Stimulated activated CD8-positive, alpha-beta memory T cell treated with anti-CD3 and anti-CD28 coated beads, Interleukin-2, amount 100 ng/mL, for 48 hours (primary cell): ENCODE measurements at regions not wholly inside any gene's neighbourhood (a gene's known extent, or its start where the extent isn't known, plus 50 kb on each side); places are given as distances from the start of the nearest gene placed in this dataset.
"Not testable (repeated sequence)": the region's sequence is repeated elsewhere in the genome, so short reads cannot be mapped to it uniquely, and the experiment has no call there.

Experiments used
- DNase-seq, 2 donors: peaks; one replicate each; pipeline ENCODE4 v3.0.0-alpha.2; 2020; ENCODE audit warnings: low read depth in 2 of 2

DNA sequence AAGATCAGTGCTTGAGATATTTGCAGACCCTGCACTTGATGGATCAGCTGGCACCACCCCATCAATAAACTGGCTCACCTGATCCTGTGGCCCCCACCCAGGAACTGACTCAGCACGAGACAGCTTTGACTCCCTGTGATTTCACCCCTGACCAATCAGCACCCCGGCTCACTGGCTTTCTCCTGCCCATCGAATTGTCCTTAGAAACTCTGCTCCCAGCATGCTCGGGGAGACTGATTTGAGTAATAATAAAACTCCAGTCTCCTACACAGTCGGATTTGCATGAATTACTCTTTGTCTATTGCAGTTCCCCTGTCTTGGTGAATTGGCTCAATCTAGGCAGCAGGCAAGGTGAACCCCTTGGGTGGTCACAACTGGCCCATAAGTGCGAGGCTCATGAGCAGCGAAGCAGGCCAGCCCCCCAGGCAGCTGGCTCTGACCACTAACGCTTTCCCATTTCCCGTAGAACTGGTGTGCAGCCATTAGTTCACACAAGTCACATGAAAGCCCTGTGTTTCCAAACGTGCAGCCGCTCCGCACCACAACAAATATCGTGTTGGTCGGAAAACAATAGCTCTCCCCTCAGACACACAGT lies 79.6 kb downstream of the RSPH3 start:
- no peak for DNase-seq

DNA sequence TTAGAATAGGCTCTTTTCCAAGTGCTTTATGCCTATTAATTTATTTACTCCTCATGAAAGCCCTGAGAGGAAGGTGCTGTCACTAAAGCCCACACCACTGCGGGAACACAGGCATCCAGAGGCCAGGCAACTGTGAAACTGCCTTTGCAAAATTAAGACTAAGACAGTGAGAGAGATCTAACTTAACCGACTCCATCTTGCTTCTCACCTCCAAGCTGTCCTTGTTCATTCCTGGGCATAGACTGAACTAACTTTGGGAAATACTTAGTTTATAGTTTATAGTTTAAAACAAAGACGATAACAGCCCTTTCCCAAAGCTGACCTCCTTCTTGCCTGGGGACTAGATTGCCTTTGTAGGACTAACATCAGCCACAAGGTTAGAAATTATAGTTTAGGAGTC lies 80.1 kb downstream of the RSPH3 start:
- DNase-seq = no peak

DNA sequence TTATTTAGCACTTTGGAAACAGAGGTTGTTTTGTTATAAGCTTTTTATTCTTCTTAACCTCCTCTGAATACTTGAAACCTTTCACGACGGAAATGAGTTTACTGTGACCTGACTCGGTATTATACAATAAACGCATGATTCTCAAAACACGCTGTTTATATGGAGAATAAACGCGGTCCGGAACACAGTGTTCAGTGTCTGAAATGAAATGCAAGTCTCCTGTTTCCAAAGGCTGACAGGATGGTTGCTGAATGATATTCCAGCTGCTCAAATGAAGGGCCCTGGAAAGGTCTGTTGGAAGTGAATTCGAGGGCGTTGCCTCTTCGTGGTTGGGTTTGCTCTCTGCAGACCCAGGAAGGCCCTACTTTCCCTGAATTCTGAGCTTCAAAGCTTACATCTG lies 83.4 kb downstream of the RSPH3 start:
- no peak for DNase-seq

DNA sequence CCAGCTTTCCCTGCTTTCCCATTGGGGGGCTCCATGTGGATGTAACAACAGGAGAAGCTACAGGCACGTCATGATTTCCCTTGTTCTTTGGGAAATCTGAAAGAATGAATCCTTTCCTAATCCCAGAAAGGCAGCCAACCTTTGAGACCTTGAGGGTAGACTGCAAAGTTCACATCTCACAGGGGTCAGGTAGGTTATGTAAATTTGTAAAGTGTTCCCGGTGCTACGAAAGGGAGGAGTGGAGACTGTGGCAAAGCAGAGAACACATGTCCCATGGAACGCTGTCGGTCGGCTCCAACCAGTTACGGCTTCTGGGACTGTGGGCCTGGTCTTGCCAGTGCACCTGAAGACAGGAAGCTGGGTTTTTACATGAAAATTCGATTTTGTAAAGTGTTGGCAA lies 85.1 kb downstream of the RSPH3 start:
- no peak for DNase-seq

GRCh38 chr6:158913580-158913979 lies 86.4 kb downstream of the RSPH3 start:
- no peak for DNase-seq

DNA sequence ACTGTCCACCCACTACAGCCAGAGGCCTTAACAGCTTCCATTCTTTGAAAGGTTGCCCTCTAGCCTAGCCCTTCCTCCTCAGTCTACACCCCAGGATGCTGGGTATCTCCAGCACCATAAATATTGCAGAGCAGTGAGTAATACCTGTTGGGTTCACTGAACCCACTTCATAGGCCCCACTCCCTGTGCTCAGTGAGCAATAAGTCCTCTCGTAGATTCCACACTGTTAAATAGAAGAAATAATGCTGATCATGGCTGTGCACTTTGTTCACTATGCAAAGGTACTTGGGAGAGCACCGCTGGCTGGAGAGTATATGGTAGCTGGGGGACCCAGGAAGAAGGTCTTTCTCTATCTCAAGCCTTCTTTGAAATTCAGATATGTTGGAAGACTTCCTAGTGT lies 87.3 kb downstream of the RSPH3 start:
- DNase-seq = no peak

DNA sequence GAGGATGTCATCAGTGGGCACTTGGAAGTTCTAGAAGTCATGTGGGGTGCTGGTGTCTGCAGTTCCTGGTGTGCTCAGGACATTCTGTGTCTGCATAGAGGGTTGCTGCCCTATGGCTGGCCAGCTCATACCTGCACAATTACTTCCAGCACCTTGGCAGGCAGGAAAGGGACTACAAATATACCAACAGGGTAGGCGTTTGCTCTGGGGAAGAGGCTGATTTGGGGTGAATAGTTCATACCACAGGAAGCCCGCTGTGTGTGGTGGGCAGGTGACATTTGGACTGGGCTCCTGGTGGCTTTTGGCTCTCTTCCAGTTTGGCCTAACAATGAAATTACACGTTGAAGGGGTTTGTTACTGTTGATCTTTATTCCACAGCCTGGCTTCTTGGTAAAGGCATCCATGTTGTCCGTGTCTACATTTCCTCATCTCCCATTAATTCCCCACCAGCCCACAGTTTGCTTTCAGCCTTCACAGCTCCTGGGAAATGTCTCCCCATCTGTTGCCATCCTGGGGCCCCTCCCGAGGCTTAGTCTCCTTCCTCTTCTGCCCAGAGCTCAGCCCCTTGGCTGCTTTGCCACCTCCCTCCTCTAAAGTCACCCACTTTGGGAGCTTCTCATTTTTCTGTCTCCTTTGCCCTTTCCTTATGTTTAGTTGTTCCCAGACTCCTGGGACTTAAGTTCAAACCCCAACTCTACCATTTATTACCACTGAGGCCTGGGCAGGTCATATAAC lies 88.1 kb downstream of the RSPH3 start:
- peak; percentile 15 to 18 for DNase-seq

GRCh38 chr6:158910484-158911440 lies 89.2 kb downstream of the RSPH3 start:
- no peak for DNase-seq

DNA sequence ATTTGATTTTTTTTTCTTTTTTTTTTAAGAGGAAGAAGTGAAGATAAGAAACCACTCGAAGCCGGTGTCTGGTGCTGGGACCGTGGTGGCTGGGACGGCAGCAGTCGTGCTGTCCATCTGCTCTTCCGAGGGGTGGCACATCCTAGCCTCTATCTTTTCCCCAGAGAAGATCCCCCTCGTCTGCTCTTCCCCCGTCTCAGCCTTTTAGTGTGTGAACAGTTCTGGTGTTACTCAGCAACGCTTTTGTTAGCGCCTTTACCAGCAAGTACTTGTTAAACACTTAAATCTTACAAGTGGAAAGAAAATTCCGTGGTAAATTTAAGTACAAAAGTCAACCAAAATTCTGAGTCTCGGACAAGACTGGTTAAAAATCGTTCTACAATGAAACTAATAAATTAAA lies 90.1 kb downstream of the RSPH3 start:
- DNase-seq = no peak

DNA sequence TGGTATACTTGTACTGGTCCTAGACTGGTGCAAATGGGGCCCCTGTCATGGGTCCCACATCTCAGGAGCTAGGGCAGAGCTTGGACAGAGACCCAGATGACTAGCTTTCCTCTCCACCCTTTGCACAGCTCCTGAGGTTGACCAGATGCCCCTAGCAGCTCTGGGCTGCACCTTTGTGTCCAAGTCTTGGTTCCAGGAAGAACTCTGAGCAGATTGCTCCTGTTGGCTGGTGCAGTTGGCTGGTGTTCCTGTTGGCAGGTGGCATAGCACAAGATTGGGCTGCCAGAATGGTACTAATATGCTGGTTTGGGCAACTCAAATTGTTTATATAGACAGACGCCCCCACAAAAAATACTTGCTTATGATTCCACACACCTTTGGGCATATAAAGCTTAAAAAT lies 89.4 kb upstream of the EZR start:
- DNase-seq = no peak

DNA sequence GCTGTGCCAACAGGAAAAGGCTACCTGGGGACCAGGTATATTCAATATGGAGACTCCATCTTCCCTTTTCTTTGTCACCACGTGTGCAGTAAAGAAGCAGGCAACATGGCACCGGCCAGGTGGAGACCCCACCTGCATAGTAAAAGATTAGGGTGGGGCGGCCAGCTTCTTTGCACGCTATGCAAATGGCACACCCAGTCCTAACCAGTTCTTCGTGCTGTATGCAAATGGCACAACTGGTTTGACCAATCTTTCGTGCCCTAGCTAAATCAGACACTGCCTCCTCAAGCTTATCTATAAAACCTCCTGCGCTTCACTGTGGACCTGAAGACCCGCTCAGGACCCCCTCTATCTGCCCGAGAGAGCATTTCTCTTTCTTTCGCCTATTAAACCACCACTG lies 88.8 kb upstream of the EZR start:
- DNase-seq = no peak

GRCh38 chr6:158906926-158907325 lies 87.8 kb upstream of the EZR start:
- no peak for DNase-seq

DNA sequence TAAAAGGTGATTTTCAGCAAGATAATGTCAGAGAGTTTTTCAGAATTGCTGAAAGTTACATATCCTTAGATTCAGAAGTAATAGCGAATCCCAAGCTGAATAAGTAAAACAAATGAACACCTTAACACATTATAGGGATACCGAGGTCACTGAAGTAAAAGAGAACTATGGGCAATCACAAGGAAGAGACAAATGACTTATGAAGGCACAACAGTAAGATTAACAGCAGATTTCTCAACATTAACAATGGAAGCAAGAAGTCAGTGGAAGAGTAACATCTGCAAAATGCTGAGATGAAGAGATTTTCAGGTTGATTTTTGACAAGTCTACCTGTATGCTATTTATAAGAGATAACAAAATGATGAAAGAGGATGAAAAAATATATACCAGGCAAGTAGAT lies 86.1 kb upstream of the EZR start:
- no peak for DNase-seq

DNA sequence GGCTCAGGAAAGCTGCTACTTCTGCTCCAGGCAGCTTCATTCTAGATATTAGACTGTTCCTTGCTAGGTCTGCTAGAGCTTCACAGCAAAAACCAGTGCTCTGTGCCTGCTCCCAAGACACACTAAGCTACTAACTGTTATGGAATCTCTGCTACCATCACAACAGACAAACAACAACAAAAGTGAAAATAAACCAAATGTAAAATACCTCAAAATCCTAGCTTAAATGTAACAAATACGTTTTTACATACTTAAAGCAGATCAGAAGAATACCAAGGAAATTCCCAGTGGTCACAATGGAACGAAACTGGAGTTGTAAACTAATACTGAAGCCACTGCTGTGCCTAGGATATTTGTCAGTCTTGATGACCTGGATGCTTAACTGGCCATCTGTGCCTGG lies 84.6 kb upstream of the EZR start:
- no peak for DNase-seq

DNA sequence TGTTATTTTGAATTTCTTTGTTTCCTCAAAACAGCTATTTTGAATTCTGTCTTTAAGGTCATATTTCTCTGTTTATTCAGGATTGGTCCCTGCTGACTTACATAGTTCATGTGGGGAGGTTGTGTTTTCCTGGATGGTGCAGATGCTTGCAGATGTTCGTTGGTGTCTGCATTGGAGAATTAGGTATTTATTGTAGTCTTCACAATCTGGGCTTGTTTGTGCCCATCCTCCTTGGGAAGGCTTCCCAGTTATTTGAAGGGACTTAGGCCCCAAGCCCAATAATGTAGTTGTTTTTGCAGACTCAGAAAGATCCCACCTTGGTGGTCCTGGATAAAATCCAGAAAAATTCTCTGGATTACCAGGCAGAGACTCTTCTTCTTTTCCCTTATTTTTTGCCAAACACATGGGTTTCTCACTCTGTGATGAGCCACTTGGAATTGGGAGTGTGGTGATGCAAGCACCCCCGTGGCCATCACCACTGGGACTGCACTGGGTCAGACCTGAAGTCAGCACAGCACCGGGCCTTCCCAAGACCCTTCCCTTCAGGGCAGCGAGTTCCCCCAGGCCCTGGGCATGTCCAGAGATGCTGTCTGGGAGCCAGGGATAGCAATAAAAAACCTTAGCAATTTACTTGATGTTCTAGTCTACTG lies 81.6 kb upstream of the EZR start:
- no peak for DNase-seq

- no peak for DNase-seq
Measured at GRCh38 chr6:158897236-158897635, 78.1 kb upstream of the EZR start.

- no peak for DNase-seq
Measured at GRCh38 chr6:158895661-158896060, 76.5 kb upstream of the EZR start.

- DNase-seq = no peak
Measured at GRCh38 chr6:158894193-158894592, 75.0 kb upstream of the EZR start.

GRCh38 chr6:158892266-158892665 lies 73.1 kb upstream of the EZR start:
- no peak for DNase-seq

GRCh38 chr6:158891560-158891959 lies 72.4 kb upstream of the EZR start:
- DNase-seq = not testable (repeated sequence)

GRCh38 chr6:158888171-158888570 lies 69.0 kb upstream of the EZR start:
- DNase-seq = not testable (repeated sequence)

GRCh38 chr6:158886346-158886977 lies 67.3 kb upstream of the EZR start:
- DNase-seq = not testable (repeated sequence)
